Erythroblast (primary cell): ENCODE measurements at regions not wholly inside any gene's neighbourhood (a gene's known extent, or its start where the extent isn't known, plus 50 kb on each side); places are given as distances from the start of the nearest gene placed in this dataset.

ENCODE experiments used
- GATA1 ChIP-seq: IDR thresholded peaks from 2 replicates; pipeline ENCODE4 v1.6.1; 2011; ENCODE audit warnings: low read depth, mild to moderate bottlenecking, control low read depth, low read length, moderate library complexity
- POLR2A ChIP-seq: IDR thresholded peaks from 2 replicates; pipeline ENCODE4 v1.6.1; 2011; ENCODE audit warnings: mild to moderate bottlenecking, low read length

DNA sequence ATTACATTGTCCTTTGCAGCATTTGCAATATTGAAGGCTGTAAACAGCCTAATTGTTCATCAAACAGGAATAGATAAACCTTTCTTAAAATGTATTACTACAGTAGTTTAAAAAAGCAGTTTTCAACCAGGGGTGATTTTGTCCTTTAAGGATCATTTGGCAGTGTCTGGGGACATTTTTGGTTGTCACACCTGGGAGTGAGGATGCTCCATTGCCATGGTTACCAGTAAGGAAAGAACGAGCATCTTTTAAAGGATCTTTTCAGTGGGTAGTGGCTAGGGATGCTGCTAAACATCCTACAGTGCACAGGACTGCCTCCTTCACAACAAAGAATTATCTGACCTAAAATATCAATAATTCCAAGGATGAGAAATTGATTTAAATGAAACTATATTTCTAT is 596.3 kb downstream of the HINT1 start:
- TF ChIP-seq POLR2A (no peak), GATA1 (no peak)
